Duodenal mucosa (tissue), 2 donors: ENCODE measurements at regions not wholly inside any gene's neighbourhood (a gene's known extent, or its start where the extent isn't known, plus 50 kb on each side); places are given as distances from the start of the nearest gene placed in this dataset.

Source experiments
- H3K27ac ChIP-seq: one replicate; pipeline ENCODE4 v1.7.0; 2013; ENCODE audit warnings: low read depth, low read length
- H3K27me3 ChIP-seq, 2 donors: one replicate each; pipeline ENCODE4 v1.7.0; 2013; ENCODE audit warnings: low read length in 2 of 2, control low read depth in 1 of 2; ENCODE audit not compliant: insufficient read depth in 2 of 2, control insufficient read depth in 1 of 2
- H3K36me3 ChIP-seq, 2 donors: one replicate each; pipeline ENCODE4 v1.7.0; 2013; ENCODE audit warnings: low read length in 2 of 2, control low read depth in 1 of 2; ENCODE audit not compliant: insufficient read depth in 2 of 2, control insufficient read depth in 1 of 2
- H3K4me1 ChIP-seq, 2 donors: one replicate each; pipeline ENCODE4 v1.7.0; 2013; ENCODE audit warnings: low read length in 2 of 2, control low read depth in 1 of 2; ENCODE audit not compliant: insufficient read depth in 2 of 2, control insufficient read depth in 1 of 2
- H3K4me3 ChIP-seq, 2 donors: one replicate each; pipeline ENCODE4 v1.7.0; 2013; ENCODE audit warnings: low read length in 2 of 2, low read depth in 1 of 2
- H3K9ac ChIP-seq, 2 donors: one replicate each; pipeline ENCODE4 v1.7.0; 2013; ENCODE audit warnings: low read length in 2 of 2, low read depth in 1 of 2
- H3K9me3 ChIP-seq, 2 donors: one replicate each; pipeline ENCODE4 v1.7.0; 2013; ENCODE audit warnings: low read length in 2 of 2, control low read depth in 1 of 2; ENCODE audit not compliant: control insufficient read depth in 1 of 2

DNA sequence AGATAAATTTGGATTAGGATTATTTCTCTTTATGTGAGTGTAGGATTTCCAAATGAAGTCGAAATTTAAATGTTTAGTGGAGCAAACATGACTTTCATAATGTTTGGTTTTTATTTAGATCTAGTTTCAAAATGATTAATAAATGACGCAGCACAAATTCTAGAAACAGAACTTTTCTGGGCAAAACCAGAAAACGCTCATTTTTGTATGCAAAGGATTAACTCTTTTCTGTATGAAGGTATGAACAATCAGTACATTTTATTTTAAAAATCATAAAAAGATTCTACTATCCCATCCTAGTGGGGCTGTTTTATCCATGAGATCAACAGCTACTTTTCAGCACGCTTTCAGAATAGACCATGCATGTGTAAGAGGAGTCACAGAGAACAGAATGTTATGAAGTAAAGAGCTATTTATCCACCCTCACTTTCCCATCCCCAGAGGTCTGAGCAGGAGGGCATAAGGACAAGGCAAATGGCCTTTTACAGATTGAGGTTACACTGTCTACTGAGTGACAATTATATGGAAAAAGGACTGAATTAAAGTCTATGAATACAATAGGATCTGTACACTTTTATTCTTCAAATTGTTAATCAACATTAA is 270.8 kb downstream of the ZEB2 start:
- Histone ChIP-seq H3K27me3 (no peaks in the 10 kb centered on the region), H3K4me3 (no peak overlapping the region)

GRCh38 chr2:144248350-144249034 is 271.4 kb downstream of the ZEB2 start:
- no peaks in the 10 kb centered on the region for H3K4me1 ChIP-seq
- no peak overlapping the region for H3K4me3 ChIP-seq
- H3K9me3 ChIP-seq: peaks cover 4 to 5% of the 10 kb centered on the region in 2 donors
- H3K27me3 ChIP-seq: no peaks in the 10 kb centered on the region
- no peak overlapping the region for H3K27ac ChIP-seq
- no peaks in the 10 kb centered on the region for H3K36me3 ChIP-seq
- H3K9ac ChIP-seq: no peak overlapping the region

More for the DNA sequence above, 270.8 kb downstream of the ZEB2 start:
- Histone ChIP-seq H3K9me3 (peaks cover 8 to 11% of the 10 kb centered on the region in 2 donors), H3K4me1 (no peaks in the 10 kb centered on the region), H3K27ac (no peak overlapping the region), H3K36me3 (no peaks in the 10 kb centered on the region), H3K9ac (no peak overlapping the region)

GRCh38 chr2:144244938-144245337 is 275.0 kb downstream of the ZEB2 start:
- Histone ChIP-seq H3K4me3 (no peak overlapping the region), H3K4me1 (peaks cover 0 to 3% of the 10 kb centered on the region in 2 donors), H3K27me3 (no peaks in the 10 kb centered on the region), H3K36me3 (no peaks in the 10 kb centered on the region), H3K9me3 (no peaks in the 10 kb centered on the region), H3K9ac (no peak overlapping the region), H3K27ac (no peak overlapping the region)

- Histone ChIP-seq H3K9me3 (no peaks in the 10 kb centered on the region), H3K9ac (no peak overlapping the region), H3K36me3 (no peaks in the 10 kb centered on the region), H3K4me3 (no peak overlapping the region), H3K4me1 (peaks cover 3 to 6% of the 10 kb centered on the region in 2 donors), H3K27me3 (no peaks in the 10 kb centered on the region), H3K27ac (no peak overlapping the region)
Observed at GRCh38 chr2:144242311-144242710, 277.6 kb downstream of the ZEB2 start.

GRCh38 chr2:144241801-144242200 is 278.1 kb downstream of the ZEB2 start:
- H3K36me3 ChIP-seq: no peaks in the 10 kb centered on the region
- H3K27ac ChIP-seq: no peak overlapping the region
- H3K4me3 ChIP-seq: no peak overlapping the region
- no peaks in the 10 kb centered on the region for H3K27me3 ChIP-seq
- no peaks in the 10 kb centered on the region for H3K9me3 ChIP-seq
- no peak overlapping the region for H3K9ac ChIP-seq
- peaks cover 3 to 6% of the 10 kb centered on the region in 2 donors for H3K4me1 ChIP-seq

GRCh38 chr2:144240656-144241339 is 279.1 kb downstream of the ZEB2 start:
- H3K27me3 ChIP-seq: no peaks in the 10 kb centered on the region
- no peak overlapping the region for H3K9ac ChIP-seq
- no peak overlapping the region for H3K27ac ChIP-seq

DNA sequence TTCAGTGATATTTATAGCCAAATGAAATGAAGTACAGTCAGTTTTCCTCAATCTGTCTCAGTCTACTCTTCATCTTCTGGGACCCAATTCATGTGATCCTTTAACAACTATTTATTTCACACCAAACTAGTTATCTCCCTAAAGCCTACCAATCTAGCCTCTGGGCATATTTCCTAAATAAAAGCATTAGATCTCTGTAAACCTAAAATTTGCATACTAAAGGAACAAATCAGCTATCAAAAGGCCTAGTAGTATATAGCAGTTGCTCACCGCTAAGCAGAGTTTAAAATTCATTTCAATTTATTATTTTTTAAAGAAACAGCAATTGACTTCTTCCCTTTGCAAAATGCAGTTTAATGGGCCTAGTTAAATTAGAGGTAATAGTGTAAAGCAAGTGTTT is 280.2 kb downstream of the ZEB2 start:
- Histone ChIP-seq H3K4me3 (no peak overlapping the region), H3K27ac (no peak overlapping the region), H3K4me1 (peaks cover 3 to 6% of the 10 kb centered on the region in 2 donors), H3K9ac (no peak overlapping the region), H3K36me3 (no peaks in the 10 kb centered on the region), H3K9me3 (no peaks in the 10 kb centered on the region), H3K27me3 (no peaks in the 10 kb centered on the region)

More at GRCh38 chr2:144240656-144241339, 279.1 kb downstream of the ZEB2 start:
- Histone ChIP-seq H3K4me1 (peaks cover 3 to 6% of the 10 kb centered on the region in 2 donors), H3K9me3 (no peaks in the 10 kb centered on the region), H3K36me3 (no peaks in the 10 kb centered on the region), H3K4me3 (no peak overlapping the region)

DNA sequence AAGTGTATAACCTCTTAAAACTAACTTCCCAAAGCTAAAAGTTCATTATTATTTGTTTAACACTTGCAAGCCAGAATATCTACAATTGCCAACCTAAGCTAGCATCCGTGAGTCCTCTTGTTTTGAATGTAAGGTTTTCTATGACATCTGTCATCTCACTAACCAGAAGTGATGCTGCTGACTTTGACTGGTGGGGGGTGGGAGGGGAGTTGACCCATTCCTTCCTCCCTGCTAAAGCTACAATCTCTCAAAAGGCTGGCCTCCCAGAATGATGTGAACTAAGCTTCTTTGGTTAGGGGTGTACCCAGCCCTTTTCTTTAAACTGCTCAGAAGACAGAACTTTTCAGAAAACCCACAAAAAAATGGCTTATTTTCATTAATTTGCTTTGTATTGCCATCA is 280.6 kb downstream of the ZEB2 start:
- no peaks in the 10 kb centered on the region for H3K36me3 ChIP-seq
- H3K27ac ChIP-seq: no peak overlapping the region
- no peaks in the 10 kb centered on the region for H3K27me3 ChIP-seq
- no peaks in the 10 kb centered on the region for H3K9me3 ChIP-seq
- H3K4me1 ChIP-seq: peaks cover 3 to 6% of the 10 kb centered on the region in 2 donors
- H3K4me3 ChIP-seq: no peak overlapping the region
- H3K9ac ChIP-seq: no peak overlapping the region

DNA sequence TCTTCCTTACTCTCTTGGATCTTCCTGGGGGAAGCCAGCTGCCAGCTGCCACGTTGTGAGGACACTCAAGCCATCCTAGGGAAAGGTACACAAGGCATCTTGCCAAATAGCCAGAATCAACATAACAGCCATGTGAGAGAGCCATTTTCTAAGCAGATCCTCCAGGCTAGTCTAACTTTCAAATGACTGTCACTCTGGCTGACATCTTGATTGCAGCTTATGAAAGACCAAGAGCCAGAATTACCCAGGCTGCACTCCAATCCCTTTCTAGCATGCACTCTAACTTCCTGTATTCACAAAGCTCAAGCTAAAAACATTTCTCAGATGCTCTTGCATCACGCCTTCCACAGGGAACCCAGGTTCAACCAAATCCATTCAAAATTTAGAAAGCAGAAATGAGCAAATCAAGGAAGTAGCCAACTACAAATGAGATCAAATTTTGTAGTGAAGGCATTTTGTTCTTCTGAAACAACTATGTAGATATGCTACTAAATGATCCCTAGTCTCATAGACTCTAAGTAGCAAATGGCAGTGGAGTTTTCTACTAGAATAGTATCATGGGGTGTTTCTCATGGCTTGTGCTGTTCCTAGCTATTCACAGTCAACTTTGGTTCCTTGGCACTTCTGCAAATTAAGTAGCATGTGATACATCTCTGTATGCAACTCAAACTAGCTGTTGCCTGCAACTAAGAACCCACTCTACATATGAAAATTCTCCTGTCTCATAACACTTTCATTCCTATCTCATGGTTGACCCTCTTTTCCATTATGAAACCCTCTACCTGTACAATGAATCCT is 281.9 kb downstream of the ZEB2 start:
- H3K27ac ChIP-seq: no peak overlapping the region
- H3K36me3 ChIP-seq: no peaks in the 10 kb centered on the region
- H3K4me1 ChIP-seq: peaks cover 3 to 6% of the 10 kb centered on the region in 2 donors
- H3K9me3 ChIP-seq: no peaks in the 10 kb centered on the region
- no peak overlapping the region for H3K9ac ChIP-seq
- H3K27me3 ChIP-seq: no peaks in the 10 kb centered on the region
- no peak overlapping the region for H3K4me3 ChIP-seq

- H3K4me1 ChIP-seq: peaks cover 3 to 6% of the 10 kb centered on the region in 2 donors
- no peak overlapping the region for H3K9ac ChIP-seq
- no peak overlapping the region for H3K4me3 ChIP-seq
- H3K9me3 ChIP-seq: no peaks in the 10 kb centered on the region
- no peaks in the 10 kb centered on the region for H3K36me3 ChIP-seq
- H3K27me3 ChIP-seq: no peaks in the 10 kb centered on the region
- no peak overlapping the region for H3K27ac ChIP-seq
Observed at GRCh38 chr2:144237108-144237507, 282.8 kb downstream of the ZEB2 start.
